ENCODE measurements at regions not wholly inside any gene's neighbourhood (a gene's known extent, or its start where the extent isn't known, plus 50 kb on each side); places are given as distances from the start of the nearest gene placed in this dataset.

GRCh38 chr19:21622920-21623319, 117.5 kb downstream of the ZNF429 start:
- Histone ChIP-seq H3K27ac (ENCODE audit: extremely low read depth, low read depth, low read length) (no peak overlapping the region), H3K27me3 (ENCODE audit: control insufficient read depth in 2 of 2, insufficient read depth in 2 of 2, low read length in 2 of 2) (no peaks in the 10 kb centered on the region), H3K36me3 (ENCODE audit: control insufficient read depth, insufficient read depth, low read length) (no peaks in the 10 kb centered on the region), H3K4me1 (replicated peaks in 1 of 2; ENCODE audit: control insufficient read depth in 2 of 2, insufficient read depth in 2 of 2, low read length in 2 of 2) (peaks cover 0 to 39% of the 10 kb centered on the region in 2 experiments; a peak in 4 of 5 replicates), H3K4me3 (no peak overlapping the region), H3K9me1 (ENCODE audit: control insufficient read depth, insufficient read depth, low read length) (no peaks in the 10 kb centered on the region), H2AFZ (ENCODE audit: low read depth, low read length) (no peak overlapping the region), H3K79me2 (ENCODE audit: control insufficient read depth, insufficient read depth, low read length) (no peaks in the 10 kb centered on the region), H3K9me3 (replicated peaks; ENCODE audit: control insufficient read depth, insufficient read depth, low read depth, low read length) (no peaks in the 10 kb centered on the region), H3K9ac (ENCODE audit: insufficient read depth in 1 of 2, low read depth in 2 of 2, low read length in 2 of 2) (no peak overlapping the region), H4K20me1 (replicated peaks; ENCODE audit: control insufficient read depth, insufficient read depth, low read length) (no peaks in the 10 kb centered on the region), H3K4me2 (ENCODE audit: insufficient read depth, low read length) (no peak overlapping the region)
- WGBS (ENCODE audit: insufficient coverage, low coverage, missing lambda C conversion rate), result 66% methylated on average over 6 of the region's 6 CpGs
- in situ Hi-C loops (cut with MboI), result no loop called here
- no TSS peak for BruUV-seq (replicated peaks)
- TF ChIP-seq ZNF644 (tag; IDR thresholded peaks at IDR 0.05; ENCODE audit: low read depth), result 0 out of 2 replicates have a peak, but pooled peaks have one; percentile 21
- no peak for TF ChIP-seq ZKSCAN8 (CRISPR knock-in tag; IDR thresholded peaks at IDR 0.05)
- POLR2A ChIA-PET, result no interaction called here
- CTCF ChIA-PET (ENCODE audit: low intra/inter-chr PET ratio), result no interaction called here
- intact Hi-C loops (cut with micrococcal nuclease), result loop anchor here (5.0 kb wide), 1 partner anchor 116 kb away; the partner anchor contains the start of gene ZNF429
- DNase-seq (ENCODE audit: extremely low read depth in 1 of 4, low spot score in 3 of 4), result no peak
- no peak for FAIRE-seq
- no peak for ATAC-seq

DNA sequence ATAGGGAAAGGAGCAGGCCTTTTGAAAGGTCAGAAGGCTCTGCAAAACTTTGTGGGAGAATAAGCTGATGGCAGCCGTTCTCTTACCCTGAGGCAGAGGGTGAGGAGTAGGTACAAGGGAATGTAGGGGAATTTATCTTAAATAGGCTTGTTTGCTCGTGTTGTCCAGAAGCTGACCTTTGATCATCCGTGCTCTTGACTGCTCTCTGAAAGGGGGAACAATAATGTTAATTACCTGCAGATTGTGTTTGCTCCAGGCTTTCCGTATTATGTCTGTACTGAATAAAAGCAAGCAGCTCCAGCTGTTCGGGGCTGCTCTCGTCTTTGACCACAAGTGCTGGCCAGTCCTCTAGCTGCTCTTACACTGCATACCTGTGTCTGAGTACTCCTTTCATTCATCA, 116.3 kb downstream of the ZNF429 start:
- BruUV-seq (replicated peaks), result no TSS peak
- FAIRE-seq (no peak), ATAC-seq (no peak), DNase-seq (ENCODE audit: extremely low read depth in 1 of 4, low spot score in 3 of 4) (no peak)
- H3K79me2 ChIP-seq (ENCODE audit: control insufficient read depth, insufficient read depth, low read length), result no peaks in the 10 kb centered on the region
- no peaks in the 10 kb centered on the region for H4K20me1 ChIP-seq (replicated peaks; ENCODE audit: control insufficient read depth, insufficient read depth, low read length)
- no peaks in the 10 kb centered on the region for H3K9me1 ChIP-seq (ENCODE audit: control insufficient read depth, insufficient read depth, low read length)
- no peak overlapping the region for H3K4me2 ChIP-seq (ENCODE audit: insufficient read depth, low read length)
- no peak overlapping the region for H3K27ac ChIP-seq (ENCODE audit: extremely low read depth, low read depth, low read length)
- ChIA-PET CTCF (ENCODE audit: low intra/inter-chr PET ratio) (no interaction called here), POLR2A (interaction anchor here (0.7 to 0.9 kb wide), 2 partner anchors 10 to 293 kb away, joined by 3 read pairs; partner anchors contain the start of gene ZNF708)
- intact Hi-C loops (cut with micrococcal nuclease), result loop anchor here (5.0 kb wide), 1 partner anchor 114 kb away; the partner anchor contains the start of gene ZNF429
- H2AFZ ChIP-seq (ENCODE audit: low read depth, low read length), result no peak overlapping the region
- H3K36me3 ChIP-seq (ENCODE audit: control insufficient read depth, insufficient read depth, low read length), result no peaks in the 10 kb centered on the region
- H3K9ac ChIP-seq (ENCODE audit: insufficient read depth in 1 of 2, low read depth in 2 of 2, low read length in 2 of 2), result no peak overlapping the region
- peaks cover 0 to 28% of the 10 kb centered on the region in 2 experiments; a peak in 4 of 5 replicates for H3K4me1 ChIP-seq (replicated peaks in 1 of 2; ENCODE audit: control insufficient read depth in 2 of 2, insufficient read depth in 2 of 2, low read length in 2 of 2)
- WGBS (ENCODE audit: insufficient coverage, low coverage, missing lambda C conversion rate), result 49% methylated on average over 6 of the region's 6 CpGs
- no peaks in the 10 kb centered on the region for H3K9me3 ChIP-seq (replicated peaks; ENCODE audit: control insufficient read depth, insufficient read depth, low read depth, low read length)
- H3K27me3 ChIP-seq (ENCODE audit: control insufficient read depth in 2 of 2, insufficient read depth in 2 of 2, low read length in 2 of 2), result no peaks in the 10 kb centered on the region
- in situ Hi-C loops (cut with MboI), result no loop called here
- H3K4me3 ChIP-seq, result no peak overlapping the region
- TF ChIP-seq ZNF143 (CRISPR knock-in tag; IDR thresholded peaks at IDR 0.05) (no peak), FOSL1 (tag; conservative IDR thresholded peaks at IDR 0.05) (no peak), RREB1 (CRISPR knock-in tag; IDR thresholded peaks at IDR 0.05) (no peak), CBFA2T2 (conservative IDR thresholded peaks at IDR 0.05) (no peak), ZNF586 (CRISPR knock-in tag; conservative IDR thresholded peaks at IDR 0.05) (no peak)
- TF ChIP-seq, protein P1, sequence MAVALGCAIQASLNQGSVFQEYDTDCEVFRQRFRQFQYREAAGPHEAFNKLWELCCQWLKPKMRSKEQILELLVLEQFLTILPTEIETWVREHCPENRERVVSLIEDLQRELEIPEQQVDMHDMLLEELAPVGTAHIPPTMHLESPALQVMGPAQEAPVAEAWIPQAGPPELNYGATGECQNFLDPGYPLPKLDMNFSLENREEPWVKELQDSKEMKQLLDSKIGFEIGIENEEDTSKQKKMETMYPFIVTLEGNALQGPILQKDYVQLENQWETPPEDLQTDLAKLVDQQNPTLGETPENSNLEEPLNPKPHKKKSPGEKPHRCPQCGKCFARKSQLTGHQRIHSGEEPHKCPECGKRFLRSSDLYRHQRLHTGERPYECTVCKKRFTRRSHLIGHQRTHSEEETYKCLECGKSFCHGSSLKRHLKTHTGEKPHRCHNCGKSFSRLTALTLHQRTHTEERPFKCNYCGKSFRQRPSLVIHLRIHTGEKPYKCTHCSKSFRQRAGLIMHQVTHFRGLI (CRISPR knock-in tag; IDR thresholded peaks at IDR 0.05), result no peak

All from K562 (cell line).